ENCODE measurements at regions not wholly inside any gene's neighbourhood (a gene's known extent, or its start where the extent isn't known, plus 50 kb on each side); places are given as distances from the start of the nearest gene placed in this dataset.

GRCh38 chr7:106774213-106774767, 90.8 kb upstream of the PIK3CG start:
- TF ChIP-seq CTCF (IDR thresholded peaks at IDR 0.05; ENCODE audit: low read depth, low read length) (no peak), EZH2phosphoT487 (IDR thresholded peaks at IDR 0.05; ENCODE audit: low read depth) (no peak)
